ENCODE measurements at regions not wholly inside any gene's neighbourhood (a gene's known extent, or its start where the extent isn't known, plus 50 kb on each side); places are given as distances from the start of the nearest gene placed in this dataset.

DNA sequence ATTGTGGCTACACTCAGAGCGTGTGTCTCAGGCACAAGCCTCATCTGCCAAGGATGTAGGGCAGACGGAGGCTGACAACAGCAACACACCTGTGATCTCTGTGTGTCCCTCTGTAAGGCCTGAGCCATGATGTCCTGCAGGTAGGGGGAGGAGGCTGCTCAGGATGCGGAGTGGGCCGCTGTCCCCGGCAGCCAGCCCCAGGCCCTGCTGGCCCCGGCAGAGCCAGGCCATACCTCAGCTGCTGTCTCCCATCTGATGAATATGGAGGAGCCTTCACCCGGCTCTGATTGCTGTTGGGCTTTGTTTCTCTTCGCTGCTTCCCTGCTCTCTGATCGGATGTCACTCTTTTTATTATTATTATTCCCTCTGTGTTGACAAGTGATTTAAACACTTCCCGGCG is 83.6 kb upstream of the NCAM1 start:
- DNase-seq = no peak

DNA sequence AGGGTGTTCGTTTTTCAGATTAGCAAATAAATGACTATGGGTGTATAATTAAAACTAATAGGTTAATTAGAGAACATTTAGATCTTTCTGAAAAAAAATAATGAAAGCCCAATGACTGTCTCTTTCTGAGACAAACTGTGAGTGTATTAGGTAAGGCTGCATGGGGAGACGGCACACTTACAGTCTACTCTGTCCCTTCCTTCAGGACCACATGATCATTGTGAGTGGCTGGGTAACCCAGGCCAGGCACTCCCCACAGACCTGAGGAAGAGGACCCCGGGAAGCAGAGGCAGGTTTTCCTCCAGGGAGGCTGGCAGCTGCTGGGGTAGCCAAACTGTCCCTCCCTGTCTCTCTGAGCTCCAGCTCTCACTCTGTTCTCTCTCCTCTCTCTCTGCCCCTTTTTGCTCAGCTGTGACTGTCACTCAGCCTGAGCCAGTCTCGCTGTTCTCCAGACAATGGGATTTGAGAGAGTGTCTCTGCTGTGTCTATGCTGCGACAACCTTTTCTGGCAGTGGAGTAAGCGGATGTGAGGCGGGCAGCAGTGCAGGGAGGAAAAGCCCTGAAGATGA is 83.1 kb upstream of the NCAM1 start:
- DNase-seq = no peak

DNA sequence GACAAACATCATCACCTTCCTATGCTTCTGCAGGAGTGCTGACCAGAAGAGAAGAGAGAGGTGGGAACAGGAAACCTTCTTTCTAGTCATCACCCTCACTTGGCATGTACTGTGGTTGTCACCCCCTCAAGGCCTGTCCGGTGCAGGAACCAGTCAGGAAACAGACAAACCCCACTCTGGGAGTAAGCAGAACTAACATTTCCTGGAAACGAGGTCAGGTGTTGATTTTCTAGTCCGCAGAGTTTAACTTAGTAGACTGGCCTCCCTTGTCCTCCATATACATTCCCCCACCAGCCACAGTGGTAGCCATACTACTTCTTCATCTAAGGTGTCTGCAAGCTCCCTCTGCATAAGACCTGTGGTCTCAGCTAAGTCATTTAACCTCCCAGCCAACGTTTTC is 80.7 kb upstream of the NCAM1 start:
- DNase-seq = no peak

DNA sequence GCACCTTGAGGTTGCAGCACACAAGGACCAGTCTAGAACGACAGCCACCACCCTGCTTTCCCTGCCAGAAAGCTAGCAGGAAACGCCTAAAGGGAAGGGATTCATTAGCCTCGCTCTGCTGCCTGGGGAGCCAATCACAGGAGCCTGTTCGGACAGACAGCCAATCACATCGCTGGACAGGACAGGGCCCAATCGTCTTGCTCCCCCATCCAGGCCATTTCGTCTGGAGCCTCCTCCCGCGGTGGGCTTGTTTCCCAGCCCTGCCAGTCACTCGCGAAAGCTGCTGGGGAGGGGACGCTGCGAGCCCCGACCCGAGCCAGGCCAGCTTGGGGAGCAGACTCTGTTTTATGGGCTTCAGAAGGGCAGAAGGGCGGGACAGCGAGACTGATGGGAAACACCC is 79.8 kb upstream of the NCAM1 start:
- DNase-seq = no peak

DNA sequence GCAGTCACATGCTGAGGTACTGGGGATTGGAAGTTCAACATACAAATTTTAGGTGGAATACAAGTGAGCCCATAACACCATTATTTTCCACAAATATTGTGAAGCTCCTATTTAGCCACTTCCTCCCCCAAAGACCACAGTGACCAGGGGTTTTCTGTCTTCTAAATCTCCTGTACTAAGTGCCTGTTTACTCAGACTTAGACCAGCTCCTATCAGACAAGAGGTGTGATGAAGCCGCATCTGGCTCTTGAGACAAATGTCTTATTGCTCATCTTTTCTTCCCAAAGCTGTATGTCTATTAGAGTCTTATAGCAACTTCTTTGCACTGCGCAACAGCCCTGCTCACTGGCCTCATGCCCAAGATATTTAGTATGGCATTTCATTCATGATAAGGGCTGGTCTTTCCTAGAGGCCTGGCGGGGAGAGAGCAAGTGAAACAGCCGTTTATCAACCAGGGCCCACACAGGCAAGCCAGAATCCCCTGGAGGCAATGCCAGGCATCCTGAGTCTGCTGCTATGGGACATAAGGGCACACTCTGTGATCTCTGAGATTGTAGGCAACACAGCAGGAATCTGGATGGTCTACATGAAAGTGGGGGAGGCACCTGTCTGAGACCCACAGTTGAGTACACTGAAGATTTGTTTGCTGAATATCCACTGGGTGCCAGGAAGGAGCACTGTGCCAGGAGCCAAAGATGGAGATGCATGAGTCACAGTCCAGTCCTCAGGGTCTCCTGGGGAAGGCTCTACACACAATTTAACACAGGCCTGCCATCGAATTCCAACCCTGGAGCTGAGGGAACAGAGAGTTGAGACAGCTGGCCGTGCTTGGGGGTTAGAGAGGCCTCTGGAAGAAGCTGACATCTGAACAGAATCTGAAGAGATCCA is 78.5 kb upstream of the NCAM1 start:
- no peak for DNase-seq

DNA sequence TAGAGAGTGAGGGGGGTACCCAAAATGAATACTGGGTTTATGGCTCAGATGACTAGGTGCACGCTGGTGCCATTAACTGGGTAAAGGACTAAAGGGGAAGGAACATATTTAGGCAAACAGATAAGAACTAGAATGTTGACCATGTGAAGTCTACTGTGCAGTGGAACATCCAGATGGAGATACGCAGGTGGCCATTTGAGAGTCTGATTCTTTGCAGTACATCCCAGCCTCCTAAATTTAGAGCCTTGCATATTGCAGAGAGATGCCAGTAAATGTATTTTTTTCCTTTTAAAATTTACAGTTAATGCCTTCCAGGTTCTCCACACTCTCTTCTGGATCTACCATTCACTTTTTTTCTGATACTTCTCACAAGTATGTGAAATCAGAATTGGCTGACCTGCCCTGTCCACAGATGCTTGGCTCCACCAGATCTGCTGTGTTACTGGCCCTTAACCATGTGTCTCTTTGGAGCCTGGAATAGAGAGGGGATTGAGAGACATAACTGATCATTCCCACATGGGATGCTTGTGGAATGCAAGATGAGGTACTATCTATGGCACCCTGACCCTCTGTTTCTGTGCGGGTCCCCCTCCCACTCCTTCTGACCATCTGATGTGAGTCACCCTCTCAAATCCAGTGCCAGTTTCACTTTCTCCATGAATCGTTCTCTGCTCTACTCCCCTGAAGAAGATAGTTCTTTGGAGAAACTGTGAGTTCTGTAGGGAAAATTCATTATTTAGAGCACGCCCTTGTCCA is 77.0 kb upstream of the NCAM1 start:
- no peak for DNase-seq

DNA sequence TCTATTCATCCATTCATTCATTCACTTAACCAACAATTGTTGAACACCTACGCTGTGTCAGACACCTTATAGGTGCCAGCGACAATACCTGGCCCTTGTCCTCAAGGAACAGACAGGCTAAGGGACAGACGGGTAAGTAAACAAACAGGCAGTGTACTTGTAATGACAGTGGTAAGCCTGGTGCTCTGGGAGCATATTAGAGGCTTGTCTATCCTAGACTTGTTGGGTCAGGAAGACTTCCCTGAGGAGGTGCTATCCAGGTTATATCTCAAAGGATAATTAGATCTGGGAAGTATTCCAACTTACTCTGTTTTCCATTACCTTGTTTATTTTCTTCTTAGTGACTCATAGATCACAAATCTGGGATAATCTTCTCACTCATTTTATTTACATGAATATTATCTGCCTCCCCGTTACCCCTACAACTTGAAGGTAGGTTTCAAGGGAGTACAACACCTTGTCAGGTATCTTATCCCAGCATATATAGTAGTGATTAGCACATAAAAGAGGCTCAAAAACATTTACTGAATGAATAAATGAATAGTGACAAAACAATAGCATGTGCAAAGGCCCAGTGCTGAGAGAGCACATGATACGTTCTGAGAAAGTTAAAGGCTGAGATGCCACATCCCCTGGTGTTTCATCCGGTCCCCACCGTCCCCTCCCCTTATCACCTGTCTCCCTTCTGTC is 75.3 kb upstream of the NCAM1 start:
- DNase-seq = no peak

DNA sequence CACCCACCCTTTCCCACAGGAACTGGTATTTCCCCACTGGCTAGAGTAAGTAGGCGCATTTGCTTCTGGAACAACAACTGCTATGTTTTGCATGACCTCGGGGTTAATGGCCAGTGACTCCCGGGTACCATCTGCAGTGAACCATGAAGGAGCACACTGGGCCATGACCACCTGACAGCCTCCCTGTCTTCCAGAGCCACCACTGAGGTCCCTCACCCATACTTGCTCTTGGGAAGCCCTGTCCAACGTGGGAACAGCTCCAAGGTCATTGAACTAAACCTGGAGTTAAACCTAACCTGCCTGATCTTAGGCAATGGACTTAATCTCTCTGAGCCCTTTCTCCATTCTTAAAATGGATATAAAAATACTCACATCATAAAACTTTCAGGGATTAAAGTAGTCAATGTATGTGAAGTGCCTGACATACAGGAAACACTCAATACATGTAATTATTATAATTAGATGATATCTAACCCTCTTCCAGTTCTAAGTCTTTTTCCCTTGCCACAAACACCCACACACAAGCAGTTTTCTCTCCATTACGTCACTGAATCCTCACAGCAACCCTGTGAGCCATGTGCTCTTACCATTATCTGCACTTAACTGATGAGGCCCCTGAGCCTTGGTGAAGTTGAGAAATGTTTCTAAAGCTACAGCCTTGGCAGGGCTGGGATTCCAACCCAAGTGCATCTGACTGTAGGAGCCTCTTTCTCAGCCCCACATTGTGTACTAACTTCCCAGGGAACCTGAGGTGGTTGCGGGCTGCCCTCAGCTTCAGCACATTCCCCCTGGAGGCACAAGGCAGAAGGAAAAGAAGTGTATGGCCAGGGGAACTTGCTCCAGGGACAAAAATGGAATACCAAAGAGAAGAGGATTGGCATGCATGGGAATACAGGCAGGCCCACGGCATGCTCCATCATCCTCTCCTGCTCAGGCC is 74.5 kb upstream of the NCAM1 start:
- DNase-seq = no peak

DNA sequence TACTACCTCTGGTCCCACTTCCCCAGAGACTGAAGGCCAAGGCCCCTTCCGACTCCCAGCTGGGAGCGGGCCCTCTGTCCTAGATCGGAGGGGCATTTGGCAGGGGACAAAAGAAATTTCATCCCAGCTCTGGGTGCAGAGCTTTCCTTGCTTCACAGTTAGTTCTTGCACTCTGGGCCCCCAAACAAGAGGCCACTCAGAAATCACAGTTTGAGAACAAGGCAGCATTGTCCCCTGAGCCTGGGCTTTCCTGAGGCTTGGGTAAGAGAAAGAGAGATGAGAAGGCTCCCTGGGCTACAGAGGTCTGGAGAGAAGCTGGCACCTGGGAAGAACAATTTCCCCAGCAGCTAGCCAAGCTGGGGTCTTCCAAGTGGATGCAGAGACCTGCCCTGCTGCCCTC is 71.8 kb upstream of the NCAM1 start:
- DNase-seq = no peak

DNA sequence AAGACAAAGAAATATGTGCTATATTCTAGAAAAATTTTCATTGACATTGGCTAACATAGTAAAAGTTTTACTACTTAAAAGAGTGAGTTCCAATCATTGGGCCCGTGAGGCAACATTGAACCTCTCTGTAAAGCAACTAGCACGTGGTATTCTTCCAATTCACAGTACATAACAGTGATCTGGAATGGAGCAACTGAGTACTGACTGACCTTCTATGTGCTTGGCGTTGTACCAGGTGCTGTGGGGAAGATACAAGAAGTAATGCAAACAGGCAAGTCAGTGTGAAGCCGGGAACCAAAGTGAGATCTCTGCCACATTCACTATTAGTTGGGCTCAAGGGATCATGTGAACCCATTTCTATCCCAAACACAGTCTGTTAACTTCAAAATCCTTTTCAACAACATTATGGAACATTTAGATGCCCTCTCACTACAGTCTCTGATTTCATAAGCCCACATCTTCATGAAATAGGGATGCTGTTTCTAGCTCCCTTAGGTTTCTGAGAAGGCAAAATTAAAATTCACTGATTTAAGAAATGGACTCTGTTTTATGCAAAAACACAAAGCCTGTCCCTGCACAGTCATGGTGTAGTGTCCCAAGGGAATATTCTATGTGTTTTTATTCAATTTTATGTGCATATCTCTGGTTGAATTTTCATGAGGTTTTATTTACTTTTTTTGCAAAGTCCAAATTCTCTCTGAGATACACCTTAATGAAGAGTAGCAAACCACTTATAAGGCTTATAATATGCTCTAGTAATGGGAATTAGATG is 61.8 kb upstream of the NCAM1 start:
- no peak for DNase-seq

DNA sequence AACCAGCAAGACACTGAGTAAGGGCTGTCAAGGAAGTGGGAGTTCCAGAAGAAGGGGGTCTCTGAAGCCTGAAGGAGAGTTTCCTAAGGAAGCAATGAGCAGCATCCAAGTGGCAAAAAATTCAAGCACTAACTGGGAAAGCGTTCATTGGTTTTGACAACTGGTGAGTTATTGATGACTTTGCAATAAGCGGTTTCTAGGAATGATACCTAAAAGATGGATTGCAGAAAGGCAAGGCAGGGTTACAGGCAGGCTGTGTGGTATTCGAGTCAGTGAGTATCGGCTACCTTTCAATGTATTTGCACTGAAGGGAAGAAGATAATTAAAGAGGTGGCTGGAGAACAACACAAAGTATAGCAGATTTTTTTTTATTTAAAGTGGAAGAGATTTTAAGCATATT is 59.3 kb upstream of the NCAM1 start:
- no peak for DNase-seq

DNA sequence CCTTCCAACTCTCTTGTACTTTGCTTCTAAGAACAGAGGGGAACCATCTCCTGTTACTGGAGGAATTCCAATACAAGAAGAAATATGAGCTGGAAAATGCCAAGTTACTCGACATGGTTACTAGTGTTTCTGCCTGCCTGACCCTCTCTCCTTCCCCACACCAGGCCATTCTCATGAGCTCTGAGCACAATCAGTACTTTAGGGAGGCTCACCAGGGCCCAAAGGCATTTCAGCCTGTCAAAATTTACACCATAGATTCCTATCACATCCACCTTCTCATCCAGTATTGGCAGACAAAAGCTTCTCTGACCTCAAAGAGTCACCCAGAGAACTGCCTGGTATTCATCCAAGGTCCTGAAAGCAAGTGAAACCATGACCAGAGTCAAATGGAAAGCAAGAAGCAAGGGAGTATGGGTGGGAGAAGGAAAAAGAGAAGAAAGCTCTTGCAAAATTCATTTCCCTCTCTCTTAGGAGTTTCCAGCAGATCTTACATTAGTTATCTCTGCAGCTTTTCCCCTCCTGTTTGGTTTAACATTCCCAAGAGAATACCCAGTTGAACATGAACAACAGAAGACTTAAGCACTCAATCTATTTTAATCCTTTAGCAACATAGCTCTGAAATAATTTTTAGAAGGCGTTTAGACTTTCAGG is 58.7 kb upstream of the NCAM1 start:
- no peak for DNase-seq

DNA sequence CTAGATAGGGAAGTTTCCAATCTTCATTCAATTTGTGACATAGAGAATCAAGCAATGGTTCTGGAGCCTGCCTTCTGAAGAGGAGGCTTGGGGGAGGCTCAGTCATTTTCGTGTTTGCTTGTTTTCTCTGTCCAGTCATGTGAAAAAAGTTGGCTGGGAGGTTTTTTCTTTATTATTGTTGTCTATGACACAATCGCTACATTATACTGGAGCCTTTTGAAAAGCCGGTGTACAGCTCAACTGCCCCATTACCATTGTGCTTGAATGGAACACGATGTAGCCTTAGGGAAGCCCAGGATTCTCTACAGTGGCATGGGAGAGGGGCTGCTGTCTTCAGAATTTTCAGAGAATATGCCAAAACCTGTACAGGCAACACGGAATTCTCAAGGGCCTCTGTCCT is 57.9 kb upstream of the NCAM1 start:
- no peak for DNase-seq

DNA sequence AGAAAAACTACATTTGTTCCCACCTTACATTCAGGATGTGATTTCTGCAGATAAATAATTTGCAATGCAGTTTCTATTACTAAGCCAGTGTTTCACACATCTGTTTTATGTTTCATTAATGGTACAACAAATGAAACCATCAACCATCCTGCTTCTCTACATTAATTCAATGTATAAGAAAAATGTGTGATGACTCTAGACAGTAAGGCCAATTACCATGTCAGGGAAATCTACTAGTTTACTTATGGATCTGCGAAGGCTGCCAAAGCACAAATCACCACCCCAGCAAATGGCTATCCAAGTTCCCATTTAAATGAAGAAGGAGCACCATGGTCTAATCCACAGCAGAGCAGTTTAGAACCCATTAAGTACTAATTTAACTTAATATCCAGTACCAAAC is 50.1 kb upstream of the NCAM1 start:
- DNase-seq = no peak

Data from T1000 (cell line).